GM10248 (cell line): ENCODE measurements at regions not wholly inside any gene's neighbourhood (a gene's known extent, or its start where the extent isn't known, plus 50 kb on each side); places are given as distances from the start of the nearest gene placed in this dataset.

Experiments
- CTCF ChIA-PET: fragments of 300-600 bp; sonication (Branson Sonifier 250); formaldehyde crosslinking; extraction: SDS; loops from one replicate; lab custom pipeline; 2021; ENCODE audit warnings: antibody characterized with exemption; lab: Yijun Ruan, JAX
- POLR2A ChIA-PET: fragments of 350-650 bp; sonication (Branson Sonifier 250); formaldehyde crosslinking; extraction: SDS; loops from one replicate; lab custom pipeline; 2020; ENCODE audit warnings: antibody characterized with exemption; lab: Yijun Ruan, JAX
- DNase-seq: peaks from one replicate; pipeline ENCODE4 v3.0.0; 2012; ENCODE audit errors: extremely low spot score
- TF ChIP-seq, protein P1 (sequence below): IDR thresholded peaks from 2 replicates; pipeline ENCODE4 v1.5.1; 2012; ENCODE audit warnings: mild to moderate bottlenecking, low read depth; ENCODE audit errors: extremely low read depth, missing control alignments, control extremely low read depth

DNA sequence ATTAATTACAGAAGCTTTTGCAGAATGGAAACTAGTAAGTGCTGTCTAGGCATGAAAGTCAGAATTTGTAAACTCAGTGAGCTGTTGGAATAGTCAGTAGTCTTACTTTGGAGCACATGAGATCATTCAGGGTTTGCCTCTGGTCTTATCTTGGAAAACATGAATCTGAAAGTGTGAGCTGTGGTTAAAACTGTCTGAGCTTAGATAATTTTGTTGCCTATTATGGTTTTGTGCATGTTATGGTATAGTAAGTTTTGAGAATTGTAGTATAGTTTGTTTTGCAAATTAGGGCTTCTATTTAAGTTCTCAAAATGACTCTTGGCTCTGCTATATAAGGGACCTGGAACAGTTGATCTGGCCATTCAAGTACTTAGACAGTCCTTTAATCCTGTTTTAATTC, 53.7 kb upstream of the TRPC4 start:
- no peak for DNase-seq
- CTCF ChIA-PET, result no interaction called here
- POLR2A ChIA-PET, result no interaction called here
- TF ChIP-seq, protein P1, sequence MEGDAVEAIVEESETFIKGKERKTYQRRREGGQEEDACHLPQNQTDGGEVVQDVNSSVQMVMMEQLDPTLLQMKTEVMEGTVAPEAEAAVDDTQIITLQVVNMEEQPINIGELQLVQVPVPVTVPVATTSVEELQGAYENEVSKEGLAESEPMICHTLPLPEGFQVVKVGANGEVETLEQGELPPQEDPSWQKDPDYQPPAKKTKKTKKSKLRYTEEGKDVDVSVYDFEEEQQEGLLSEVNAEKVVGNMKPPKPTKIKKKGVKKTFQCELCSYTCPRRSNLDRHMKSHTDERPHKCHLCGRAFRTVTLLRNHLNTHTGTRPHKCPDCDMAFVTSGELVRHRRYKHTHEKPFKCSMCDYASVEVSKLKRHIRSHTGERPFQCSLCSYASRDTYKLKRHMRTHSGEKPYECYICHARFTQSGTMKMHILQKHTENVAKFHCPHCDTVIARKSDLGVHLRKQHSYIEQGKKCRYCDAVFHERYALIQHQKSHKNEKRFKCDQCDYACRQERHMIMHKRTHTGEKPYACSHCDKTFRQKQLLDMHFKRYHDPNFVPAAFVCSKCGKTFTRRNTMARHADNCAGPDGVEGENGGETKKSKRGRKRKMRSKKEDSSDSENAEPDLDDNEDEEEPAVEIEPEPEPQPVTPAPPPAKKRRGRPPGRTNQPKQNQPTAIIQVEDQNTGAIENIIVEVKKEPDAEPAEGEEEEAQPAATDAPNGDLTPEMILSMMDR, result no peak

DNA sequence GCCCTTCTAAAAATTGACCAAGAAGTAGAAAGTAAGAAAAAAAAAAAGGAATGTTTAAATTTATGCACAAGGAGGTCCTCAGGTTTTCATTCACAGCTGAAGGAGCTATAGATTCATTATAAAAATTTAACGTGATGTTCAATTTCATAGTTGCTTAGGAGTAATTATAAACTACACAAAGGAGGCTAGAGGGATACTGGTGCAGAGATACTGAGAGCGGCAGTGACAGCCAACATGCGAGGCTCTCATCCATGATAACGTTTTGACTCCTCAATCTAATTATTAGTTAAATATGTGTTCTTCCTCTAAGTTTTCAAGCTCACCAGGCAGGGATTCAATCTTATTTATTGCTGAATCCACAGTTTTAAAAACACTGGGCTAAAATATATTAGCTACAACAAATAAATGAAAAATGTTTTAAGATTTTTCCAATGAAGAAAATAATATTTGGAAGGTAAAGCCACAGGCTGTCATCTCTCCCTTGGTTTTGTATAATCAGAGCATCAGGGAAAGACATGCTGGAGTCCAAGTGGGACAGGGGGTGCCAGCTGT, 49.8 kb upstream of the TRPC4 start:
- DNase-seq, result no peak
- TF ChIP-seq, protein P1, result no peak
- ChIA-PET POLR2A (no interaction called here), CTCF (no interaction called here)
